ENCODE measurements at regions not wholly inside any gene's neighbourhood (a gene's known extent, or its start where the extent isn't known, plus 50 kb on each side); places are given as distances from the start of the nearest gene placed in this dataset.

- DNase-seq (ENCODE audit: low read depth in 2 of 2) = no peak
Measured at GRCh38 chr19:31976775-31977536, 368.5 kb upstream of the ZNF507 start.

GRCh38 chr19:31979362-31979761, 366.0 kb upstream of the ZNF507 start:
- DNase-seq (ENCODE audit: low read depth in 2 of 2) = no peak

DNA sequence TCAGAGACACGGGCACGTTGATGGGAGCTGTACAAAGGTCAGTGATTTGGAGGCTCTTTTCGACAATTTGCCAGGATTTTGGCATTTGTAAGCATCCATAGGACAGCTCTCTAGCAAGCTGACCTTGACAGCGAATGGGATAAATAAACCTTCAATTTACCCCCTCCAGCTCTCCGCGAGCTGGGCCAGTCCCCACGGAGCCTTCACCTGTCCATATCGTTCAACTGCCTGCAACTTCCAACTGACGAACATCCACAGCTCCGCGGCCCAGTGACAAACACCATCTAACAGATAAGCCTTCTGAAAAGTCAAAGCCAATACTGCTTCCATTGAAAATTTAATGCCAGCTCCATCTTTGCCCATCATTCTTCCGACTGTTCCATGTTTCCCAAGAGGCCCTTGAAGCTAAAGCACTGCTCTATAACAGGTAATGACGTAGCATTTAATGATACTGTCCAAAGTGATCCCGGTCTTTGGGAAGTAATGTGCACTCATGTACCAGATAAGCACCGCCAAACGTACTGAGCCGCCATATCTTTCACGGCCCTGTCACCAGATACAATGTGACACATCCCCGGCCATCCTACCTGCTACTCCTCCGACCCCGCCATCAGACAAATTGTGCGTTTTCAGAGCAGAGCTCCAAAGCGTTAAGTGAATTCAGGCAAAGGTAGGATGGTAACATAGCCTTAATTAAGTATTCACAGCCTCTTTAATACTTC, 365.3 kb upstream of the ZNF507 start:
- DNase-seq (ENCODE audit: low read depth in 2 of 2) = no peak

DNA sequence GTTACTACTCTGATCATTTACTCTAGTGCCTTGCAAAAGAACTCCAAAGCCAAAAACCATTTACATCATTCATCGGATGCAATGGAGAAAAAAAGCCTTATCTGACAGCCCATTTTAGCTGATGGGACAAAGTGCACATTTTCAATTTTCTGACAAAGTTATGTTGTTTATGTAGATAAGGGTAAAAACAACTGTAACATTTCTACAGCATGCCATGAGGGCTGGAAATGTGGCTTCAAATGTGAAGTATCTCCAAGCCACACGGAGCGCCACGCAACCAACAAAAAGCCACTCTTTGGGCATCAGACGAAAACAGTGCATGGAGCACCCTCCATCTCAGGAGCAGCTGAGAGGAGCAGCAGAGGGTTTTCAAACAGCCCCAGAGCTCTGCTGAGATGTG, 364.6 kb upstream of the ZNF507 start:
- no peak for DNase-seq (ENCODE audit: low read depth in 2 of 2)

DNA sequence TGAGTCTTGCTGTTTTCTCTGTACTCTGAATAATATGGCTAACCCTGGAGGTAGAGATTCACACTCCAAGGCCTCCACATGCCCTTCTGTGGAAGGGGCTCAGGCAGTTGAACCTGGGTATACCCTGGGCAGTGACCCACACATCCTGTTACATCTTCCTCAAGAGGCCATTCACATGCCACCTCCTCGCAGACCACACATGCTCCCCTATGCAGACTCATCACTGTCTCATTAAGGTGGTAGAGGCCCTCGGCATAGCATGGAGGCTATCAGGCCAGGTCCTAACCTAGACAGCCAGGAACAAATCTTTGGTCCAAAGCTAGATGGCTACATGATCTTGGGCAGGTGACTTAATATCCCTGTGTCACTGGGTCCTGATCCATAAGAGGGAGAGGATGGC, 363.9 kb upstream of the ZNF507 start:
- no peak for DNase-seq (ENCODE audit: low read depth in 2 of 2)

- DNase-seq (ENCODE audit: low read depth in 2 of 2) = no peak
Measured at GRCh38 chr19:31983647-31984046, 361.8 kb upstream of the ZNF507 start.

GRCh38 chr19:31985001-31985605, 360.3 kb upstream of the ZNF507 start:
- no peak for DNase-seq (ENCODE audit: low read depth in 2 of 2)

DNA sequence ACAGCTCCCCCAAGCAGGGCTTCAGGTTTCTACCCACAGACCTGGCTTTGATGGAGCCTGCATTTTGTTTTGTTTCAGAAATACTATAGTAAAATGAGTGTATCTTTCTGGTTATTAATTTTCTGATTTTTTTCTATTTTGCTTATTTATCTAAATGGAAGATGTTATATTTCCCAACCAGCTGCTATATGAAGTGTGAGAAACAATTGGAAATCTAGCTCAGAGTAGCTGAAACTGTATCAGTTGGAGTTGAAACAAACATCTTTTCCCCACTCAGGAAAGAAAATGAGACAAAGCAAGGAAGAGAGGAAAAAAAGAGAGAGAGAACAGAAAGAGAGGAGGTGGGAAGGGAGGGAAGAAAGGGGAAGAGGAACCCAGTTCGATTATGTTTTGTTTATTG, 358.5 kb upstream of the ZNF507 start:
- DNase-seq (ENCODE audit: low read depth in 2 of 2) = no peak

- no peak for DNase-seq (ENCODE audit: low read depth in 2 of 2)
Measured at GRCh38 chr19:31988256-31988655, 357.2 kb upstream of the ZNF507 start.

GRCh38 chr19:31991984-31992655, 353.3 kb upstream of the ZNF507 start:
- no peak for DNase-seq (ENCODE audit: low read depth in 2 of 2)

GRCh38 chr19:31992750-31993149, 352.7 kb upstream of the ZNF507 start:
- no peak for DNase-seq (ENCODE audit: low read depth in 2 of 2)

DNA sequence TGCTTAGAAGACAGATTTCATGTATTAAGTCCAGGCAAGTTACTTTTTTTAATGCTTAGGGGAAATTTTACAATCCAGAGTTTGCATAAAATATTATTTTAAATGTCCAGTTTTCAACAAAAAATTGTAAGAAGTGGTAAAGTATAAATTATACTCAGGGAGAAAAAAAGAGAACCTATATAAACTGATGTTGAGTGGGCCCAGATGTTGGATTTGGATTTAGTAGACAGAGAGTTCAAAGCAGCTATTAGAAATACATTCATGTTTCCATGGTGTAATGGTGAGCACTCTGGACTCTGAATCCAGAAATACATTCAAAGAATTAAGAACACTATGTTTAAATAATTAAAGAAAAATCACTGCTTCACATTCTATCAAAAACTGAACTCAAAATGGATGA, 349.9 kb upstream of the ZNF507 start:
- DNase-seq (ENCODE audit: low read depth in 2 of 2) = no peak

GRCh38 chr19:32010071-32010470, 335.3 kb upstream of the ZNF507 start:
- no peak for DNase-seq (ENCODE audit: low read depth in 2 of 2)

DNA sequence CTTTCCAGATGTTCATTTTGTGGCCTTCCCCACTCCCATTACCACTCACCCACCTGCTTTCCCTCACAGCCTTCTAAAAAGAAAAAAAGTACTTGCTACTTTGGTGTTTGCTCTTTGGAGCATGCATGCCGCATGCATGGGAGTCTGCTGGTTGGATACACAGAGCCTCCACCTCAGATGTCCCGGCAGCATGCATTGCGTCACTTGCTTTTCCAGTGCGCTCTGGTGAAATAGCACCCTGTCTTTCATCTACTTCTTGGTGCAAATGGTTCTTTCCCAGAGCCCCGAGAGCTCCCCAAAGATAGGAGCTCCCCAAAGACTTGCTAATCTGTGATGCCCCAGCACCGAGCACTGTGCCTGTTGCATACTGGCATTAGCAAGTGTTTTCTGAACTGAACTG, 333.2 kb upstream of the ZNF507 start:
- DNase-seq (ENCODE audit: low read depth in 2 of 2) = no peak

GRCh38 chr19:32012886-32013631, 332.4 kb upstream of the ZNF507 start:
- no peak for DNase-seq (ENCODE audit: low read depth in 2 of 2)

DNA sequence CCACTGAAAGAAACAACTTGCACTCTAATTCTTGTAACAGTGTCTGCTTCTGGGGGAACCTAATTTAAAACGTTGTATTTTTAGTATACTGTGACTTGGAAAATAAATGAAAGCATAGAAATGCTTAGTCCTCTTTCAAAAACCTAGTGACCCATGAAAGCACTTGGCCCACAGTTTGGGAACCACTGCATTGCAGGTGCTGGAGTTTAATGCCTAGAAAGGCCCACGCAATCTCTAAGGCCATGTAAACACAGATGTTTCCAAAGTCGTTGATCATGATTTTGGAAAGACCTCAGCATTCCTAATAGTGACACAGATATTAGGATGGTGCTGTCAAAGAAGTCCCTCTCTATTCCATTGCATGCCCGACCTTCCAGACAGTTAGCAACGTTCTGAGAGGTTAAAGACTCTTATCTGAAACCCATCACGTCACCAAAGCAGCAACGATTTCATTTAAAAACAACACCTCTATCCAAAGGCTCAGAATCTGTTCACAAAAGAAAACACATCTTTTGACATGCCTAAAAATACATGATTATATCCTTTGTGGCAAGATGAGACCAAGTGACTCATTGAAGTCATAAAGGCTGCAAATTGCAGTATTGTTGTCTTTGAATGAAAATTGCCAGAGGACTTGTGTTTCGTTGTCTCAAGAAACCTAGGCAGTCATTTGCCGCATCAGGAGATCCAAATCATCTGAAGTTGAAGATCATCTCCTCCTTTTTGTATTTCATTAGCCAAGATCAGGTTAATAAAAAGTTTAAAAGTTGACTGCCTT, 328.0 kb upstream of the ZNF507 start:
- no peak for DNase-seq (ENCODE audit: low read depth in 2 of 2)

DNA sequence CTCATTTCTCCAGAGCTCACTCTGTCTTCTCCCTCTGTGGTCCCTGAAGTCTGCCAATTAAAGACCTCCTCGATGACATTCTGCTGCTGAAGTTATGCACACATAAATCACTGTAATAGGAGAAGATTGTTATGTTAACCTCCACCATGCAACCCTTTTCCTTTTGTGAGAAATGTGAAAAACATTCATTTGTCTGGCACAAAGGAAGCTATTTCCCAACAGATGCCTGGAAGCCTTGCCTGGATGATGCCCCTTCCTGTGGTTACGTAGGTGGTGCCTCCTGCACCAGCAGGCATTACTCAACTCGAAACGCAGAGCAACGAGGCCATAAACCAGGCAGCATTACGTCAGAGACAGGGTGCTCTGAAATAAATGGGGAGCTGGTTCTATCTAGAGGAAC, 327.4 kb upstream of the ZNF507 start:
- DNase-seq (ENCODE audit: low read depth in 2 of 2) = no peak

- no peak for DNase-seq (ENCODE audit: low read depth in 2 of 2)
Measured at GRCh38 chr19:32020538-32020937, 324.9 kb upstream of the ZNF507 start.

GRCh38 chr19:32022044-32022640, 323.3 kb upstream of the ZNF507 start:
- no peak for DNase-seq (ENCODE audit: low read depth in 2 of 2)

DNA sequence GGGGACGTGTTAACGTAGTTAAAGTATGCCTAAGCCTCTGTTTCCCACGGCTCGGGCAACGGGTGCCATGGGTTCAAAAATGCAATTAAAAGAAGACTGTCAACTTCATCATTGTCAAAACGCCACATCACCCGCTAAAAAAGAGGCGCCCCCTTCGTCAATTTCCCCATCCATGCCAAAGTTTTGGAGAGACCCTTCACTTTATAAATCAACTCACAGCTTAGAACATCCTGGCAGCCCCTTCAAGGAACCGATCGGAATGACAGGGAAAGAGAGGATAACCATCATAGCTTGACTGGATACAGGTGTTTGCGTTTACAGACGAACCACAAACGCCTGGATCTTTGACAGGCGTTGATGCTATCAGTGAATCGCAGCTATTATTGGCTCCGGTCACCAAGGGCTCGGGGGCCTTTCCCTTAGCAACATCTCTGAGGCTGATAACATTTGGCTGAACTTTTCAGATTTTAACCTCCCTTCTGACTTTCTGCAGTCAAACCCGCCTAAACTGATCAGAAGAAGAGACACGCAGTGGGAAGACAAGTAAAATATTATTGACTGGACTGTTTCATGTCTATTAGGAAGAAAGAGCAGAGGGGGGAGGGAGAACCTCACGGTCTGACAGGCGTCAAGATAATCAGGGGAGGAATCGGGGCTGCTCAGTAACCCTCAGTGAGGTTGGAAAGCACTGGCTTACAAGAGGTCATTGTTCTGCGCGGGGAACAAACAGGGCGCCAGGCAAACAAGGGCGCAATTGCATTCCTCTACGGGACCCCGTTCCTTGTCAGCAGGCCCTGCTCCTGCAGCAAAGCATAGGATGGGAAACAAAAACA, 322.5 kb upstream of the ZNF507 start:
- no peak for DNase-seq (ENCODE audit: low read depth in 2 of 2)

Measured in stimulated activated CD4-positive, alpha-beta T cell treated with anti-CD3 and anti-CD28 coated beads, Interleukin-1b, Interleukin-23, amount 100 ng/mL, for 4 hours (primary cell).